Activated CD8-positive, alpha-beta T cell treated with anti-CD3 and anti-CD28 coated beads for 36 hours (primary cell): ENCODE measurements at regions not wholly inside any gene's neighbourhood (a gene's known extent, or its start where the extent isn't known, plus 50 kb on each side); places are given as distances from the start of the nearest gene placed in this dataset.

Experiments used
- ATAC-seq: fragments of 200-7000 bp; cut with Tn5 transposase; one replicate; pipeline ENCODE4 v1.10.0; 2021; ENCODE audit warnings: mild to moderate bottlenecking, moderate library complexity
- CTCF ChIA-PET: fragments of 350-600 bp; sonication (Branson Sonifier 250); formaldehyde crosslinking; loops from one replicate; lab custom pipeline; 2021; ENCODE audit warnings: antibody characterized with exemption; lab: Charles Lee
- POLR2A ChIA-PET: fragments of 350-600 bp; sonication (Branson Sonifier 250); formaldehyde crosslinking; loops from one replicate; lab custom pipeline; 2021; ENCODE audit warnings: antibody characterized with exemption; lab: Charles Lee
- DNase-seq: peaks from one replicate; pipeline ENCODE4 v3.0.0-alpha.2; 2020
- H3K27ac Mint-ChIP-seq: one replicate; pipeline ENCODE4 v1.8.0; 2021; ENCODE audit warnings: mild to moderate bottlenecking, mixed read lengths
- H3K27me3 Mint-ChIP-seq: one replicate; pipeline ENCODE4 v1.8.0; 2021; ENCODE audit warnings: mixed read lengths
- H3K36me3 Mint-ChIP-seq: one replicate; pipeline ENCODE4 v1.8.0; 2021; ENCODE audit warnings: low read depth, mixed read lengths
- H3K4me1 Mint-ChIP-seq: one replicate; pipeline ENCODE4 v1.8.0; 2021; ENCODE audit warnings: low read depth, mixed read lengths
- H3K4me3 Mint-ChIP-seq: one replicate; pipeline ENCODE4 v1.8.0; 2021; ENCODE audit warnings: mild to moderate bottlenecking, moderate library complexity, mixed read lengths
- H3K9me3 Mint-ChIP-seq: one replicate; pipeline ENCODE4 v1.8.0; 2021; ENCODE audit warnings: mixed read lengths
- CTCF ChIP-seq: fragments of 200-600 bp; IDR thresholded peaks from one replicate; pipeline ENCODE4 v1.8.0; 2022; ENCODE audit warnings: antibody characterized with exemption, mild to moderate bottlenecking
- intact Hi-C: fragments of 100-400 bp; cut with micrococcal nuclease; formaldehyde crosslinking; loops from one replicate; pipeline ENCODE4 v1.10.0; 2022

GRCh38 chr9:107559494-107560086, 70.0 kb upstream of the KLF4 start:
- Mint-ChIP-seq H3K27me3 (no peaks in the 10 kb centered on the region), H3K4me1 (no peaks in the 10 kb centered on the region), H3K27ac (no peak overlapping the region), H3K4me3 (no peak overlapping the region), H3K9me3 (no peaks in the 10 kb centered on the region), H3K36me3 (no peaks in the 10 kb centered on the region)
- POLR2A ChIA-PET: no interaction called here
- CTCF ChIA-PET: no interaction called here
- ATAC-seq (no peak), DNase-seq (no peak)
- intact Hi-C loops: loop anchor here (10.0 kb wide), 1 partner anchor 85 kb away; no protein-coding TSS in a partner anchor
- no peak for TF ChIP-seq CTCF

GRCh38 chr9:107557236-107557990, 67.8 kb upstream of the KLF4 start:
- no peaks in the 10 kb centered on the region for H3K4me1 Mint-ChIP-seq
- H3K4me3 Mint-ChIP-seq: no peak overlapping the region
- no peak overlapping the region for H3K27ac Mint-ChIP-seq
- no peak for ATAC-seq
- TF ChIP-seq CTCF: no peak
- DNase-seq: no peak
- intact Hi-C loops: loop anchor here (10.0 kb wide), 1 partner anchor 87 kb away; no protein-coding TSS in a partner anchor
- H3K27me3 Mint-ChIP-seq: no peaks in the 10 kb centered on the region
- no peaks in the 10 kb centered on the region for H3K36me3 Mint-ChIP-seq
- ChIA-PET CTCF (no interaction called here), POLR2A (no interaction called here)
- no peaks in the 10 kb centered on the region for H3K9me3 Mint-ChIP-seq

- POLR2A ChIA-PET: no interaction called here
- H3K36me3 Mint-ChIP-seq: no peaks in the 10 kb centered on the region
Observed at GRCh38 chr9:107554636-107555035, 65.1 kb upstream of the KLF4 start.

GRCh38 chr9:107548298-107549142, 59.0 kb upstream of the KLF4 start:
- Mint-ChIP-seq H3K4me1 (no peaks in the 10 kb centered on the region), H3K27ac (peak overlapping the region; percentile 3), H3K27me3 (peaks cover 2% of the 10 kb centered on the region), H3K9me3 (no peaks in the 10 kb centered on the region), H3K4me3 (no peak overlapping the region), H3K36me3 (no peaks in the 10 kb centered on the region)
- CTCF ChIA-PET: interaction anchor here (0.7 kb wide), 1 partner anchor 56 kb away, joined by 3 read pairs; no protein-coding TSS in a partner anchor
- intact Hi-C loops: no loop called here
- POLR2A ChIA-PET: no interaction called here
- no peak for TF ChIP-seq CTCF
- DNase-seq (no peak), ATAC-seq (no peak)

More at GRCh38 chr9:107554636-107555035, 65.1 kb upstream of the KLF4 start:
- CTCF ChIA-PET: no interaction called here
- no peak for TF ChIP-seq CTCF
- Mint-ChIP-seq H3K27ac (no peak overlapping the region), H3K27me3 (no peaks in the 10 kb centered on the region), H3K9me3 (no peaks in the 10 kb centered on the region), H3K4me3 (no peak overlapping the region), H3K4me1 (no peaks in the 10 kb centered on the region)
- ATAC-seq (no peak), DNase-seq (no peak)
- intact Hi-C loops: loop anchor here (10.0 kb wide), 1 partner anchor 90 kb away; no protein-coding TSS in a partner anchor
